ENCODE measurements at regions not wholly inside any gene's neighbourhood (a gene's known extent, or its start where the extent isn't known, plus 50 kb on each side); places are given as distances from the start of the nearest gene placed in this dataset.

- TF ChIP-seq HMGXB4 (CRISPR knock-in tag; IDR thresholded peaks at IDR 0.05) (no peak), ZNF396 (CRISPR knock-in tag; IDR thresholded peaks at IDR 0.05; ENCODE audit: borderline replicate concordance) (no peak)
Measured at GRCh38 chr2:64786343-64787018, 132.8 kb upstream of the SERTAD2 start (continued).

GRCh38 chr2:64787019-64787365, 133.3 kb upstream of the SERTAD2 start:
- ChIA-PET CTCF (interaction anchor here (2.5 kb wide), 1 partner anchor 45 kb away, joined by 9 read pairs; no protein-coding TSS in a partner anchor), POLR2A (no interaction called here)

GRCh38 chr2:64787698-64788097, 134.0 kb upstream of the SERTAD2 start:
- DNase-seq (ENCODE audit: low spot score) = no peak
- Mint-ChIP-seq H3K36me3 (no peaks in the 10 kb centered on the region), H3K4me3 (no peak overlapping the region), H3K9me3 (peaks cover 7% of the 10 kb centered on the region), H3K27ac (no peak overlapping the region), H3K27me3 (ENCODE audit: low read depth) (no peaks in the 10 kb centered on the region), H3K4me1 (peaks cover 11% of the 10 kb centered on the region)
- ChIA-PET POLR2A (no interaction called here), CTCF (interaction anchor here (2.5 kb wide), 1 partner anchor 44 kb away, joined by 9 read pairs; no protein-coding TSS in a partner anchor)
- ATAC-seq = peak; percentile 71
- no peak for TF ChIP-seq ZNF232 (CRISPR knock-in tag; IDR thresholded peaks at IDR 0.05)
- TF ChIP-seq ZSCAN18 (CRISPR knock-in tag; IDR thresholded peaks at IDR 0.05) = no peak
- no peak for TF ChIP-seq ZNF512 (CRISPR knock-in tag; IDR thresholded peaks at IDR 0.05; ENCODE audit: borderline replicate concordance)
- no peak for TF ChIP-seq SMAD4 (CRISPR knock-in tag; IDR thresholded peaks at IDR 0.05)
- TF ChIP-seq ZNF416 (CRISPR knock-in tag; IDR thresholded peaks at IDR 0.05) = no peak
- TF ChIP-seq ZNF317 (CRISPR knock-in tag; IDR thresholded peaks at IDR 0.05; ENCODE audit: borderline replicate concordance, low read depth) = no peak
- peak; percentile 82 for TF ChIP-seq USF2 (CRISPR knock-in tag; IDR thresholded peaks at IDR 0.05)
- no peak for TF ChIP-seq MXD4 (CRISPR knock-in tag; IDR thresholded peaks at IDR 0.05; ENCODE audit: borderline replicate concordance)
- TF ChIP-seq TP53 (CRISPR knock-in tag; IDR thresholded peaks at IDR 0.05) = no peak
- no peak for TF ChIP-seq FOXJ3 (CRISPR knock-in tag; IDR thresholded peaks at IDR 0.05; ENCODE audit: borderline replicate concordance)

More at GRCh38 chr2:64787019-64787365, 133.3 kb upstream of the SERTAD2 start:
- no peaks in the 10 kb centered on the region for H3K27me3 Mint-ChIP-seq (ENCODE audit: low read depth)
- H3K4me3 Mint-ChIP-seq = no peak overlapping the region
- ATAC-seq = no peak
- no peak for DNase-seq (ENCODE audit: low spot score)
- peaks cover 7% of the 10 kb centered on the region for H3K9me3 Mint-ChIP-seq
- no peak overlapping the region for H3K27ac Mint-ChIP-seq
- no peak for TF ChIP-seq E2F1 (CRISPR knock-in tag; IDR thresholded peaks at IDR 0.05)
- TF ChIP-seq GTF2I (CRISPR knock-in tag; conservative IDR thresholded peaks at IDR 0.05) = no peak
- TF ChIP-seq ZNF416 (CRISPR knock-in tag; IDR thresholded peaks at IDR 0.05) = no peak
- TF ChIP-seq NR2C2 (CRISPR knock-in tag; IDR thresholded peaks at IDR 0.05) = no peak
- no peak for TF ChIP-seq ZNF232 (CRISPR knock-in tag; IDR thresholded peaks at IDR 0.05)
- TF ChIP-seq CREB1 (CRISPR knock-in tag; IDR thresholded peaks at IDR 0.05) = no peak
- TF ChIP-seq ZNF423 (CRISPR knock-in tag; IDR thresholded peaks at IDR 0.05) = no peak
- TF ChIP-seq NFE2L1 (CRISPR knock-in tag; IDR thresholded peaks at IDR 0.05) = no peak
- TF ChIP-seq TCF7 (CRISPR knock-in tag; IDR thresholded peaks at IDR 0.05; ENCODE audit: low read depth) = no peak
- TF ChIP-seq ESRRA (CRISPR knock-in tag; IDR thresholded peaks at IDR 0.05; ENCODE audit: borderline replicate concordance) = no peak
- TF ChIP-seq ZSCAN18 (CRISPR knock-in tag; IDR thresholded peaks at IDR 0.05) = no peak
- no peak for TF ChIP-seq ZNF121 (CRISPR knock-in tag; IDR thresholded peaks at IDR 0.05)
- no peak for TF ChIP-seq ZNF512 (CRISPR knock-in tag; IDR thresholded peaks at IDR 0.05; ENCODE audit: borderline replicate concordance)
- TF ChIP-seq RORB (CRISPR knock-in tag; IDR thresholded peaks at IDR 0.05) = no peak
- no peaks in the 10 kb centered on the region for H3K36me3 Mint-ChIP-seq
- H3K4me1 Mint-ChIP-seq = peaks cover 11% of the 10 kb centered on the region

Data from WTC11 (cell line).